ENCODE measurements at regions not wholly inside any gene's neighbourhood (a gene's known extent, or its start where the extent isn't known, plus 50 kb on each side); places are given as distances from the start of the nearest gene placed in this dataset.

- Histone ChIP-seq H3K9me3 (no peaks in the 10 kb centered on the region), H3K4me1 (peaks cover 0 to 21% (median 7%) of the 10 kb centered on the region in 4 donors), H3K27ac (no peak overlapping the region), H3K36me3 (no peaks in the 10 kb centered on the region), H3K27me3 (peaks cover 0 to 20% of the 10 kb centered on the region in 2 donors), H3K4me3 (no peak overlapping the region)
- no peak for DNase-seq (ENCODE audit: low spot score in 2 of 2)
- WGBS, 2 donors, result 79 to 84% methylated on average over 4 to 5 of the region's 5 CpGs
- TF ChIP-seq CTCF (IDR thresholded peaks at IDR 0.05), result no peak
- no peak for TF ChIP-seq EP300 (IDR thresholded peaks at IDR 0.05)
- TF ChIP-seq POLR2A (IDR thresholded peaks at IDR 0.05), result no peak
Observed at GRCh38 chr2:106580241-106580640, 93.1 kb downstream of the CD8B2 start.

GRCh38 chr2:106581328-106581727 is 94.2 kb downstream of the CD8B2 start:
- TF ChIP-seq CTCF (IDR thresholded peaks at IDR 0.05) (no peak), EP300 (IDR thresholded peaks at IDR 0.05) (no peak), POLR2A (IDR thresholded peaks at IDR 0.05) (no peak)
- Histone ChIP-seq H3K9me3 (no peaks in the 10 kb centered on the region), H3K27ac (no peak overlapping the region), H3K36me3 (no peaks in the 10 kb centered on the region), H3K4me3 (no peak overlapping the region), H3K27me3 (peaks cover 0 to 25% of the 10 kb centered on the region in 2 donors), H3K4me1 (peaks cover 0 to 12% (median 5%) of the 10 kb centered on the region in 4 donors)
- no peak for DNase-seq (ENCODE audit: low spot score in 2 of 2)
- WGBS, 2 donors, result 85 to 90% methylated on average over 7 of the region's 7 CpGs

GRCh38 chr2:106581755-106582147 is 94.6 kb downstream of the CD8B2 start:
- Histone ChIP-seq H3K9me3 (no peaks in the 10 kb centered on the region), H3K4me1 (peaks cover 0 to 10% (median 5%) of the 10 kb centered on the region in 4 donors), H3K36me3 (no peaks in the 10 kb centered on the region), H3K27me3 (peaks cover 0 to 25% of the 10 kb centered on the region in 2 donors), H3K27ac (no peak overlapping the region), H3K4me3 (peak overlapping the region in 2 of 4 donors; percentile 42 to 45)
- 37 to 42% methylated on average over 3 of the region's 3 CpGs for WGBS, 2 donors
- TF ChIP-seq CTCF (IDR thresholded peaks at IDR 0.05) (peak in 1 of 5 experiments; percentile 9), EP300 (IDR thresholded peaks at IDR 0.05) (no peak), POLR2A (IDR thresholded peaks at IDR 0.05) (no peak)
- DNase-seq (ENCODE audit: low spot score in 2 of 2), result no peak

GRCh38 chr2:106582148-106583143 is 95.3 kb downstream of the CD8B2 start:
- peak; percentile 59 to 84 (median 79) for TF ChIP-seq CTCF (IDR thresholded peaks at IDR 0.05)
- peak in 1 of 2 donors; percentile 27 for TF ChIP-seq EP300 (IDR thresholded peaks at IDR 0.05)
- TF ChIP-seq POLR2A (IDR thresholded peaks at IDR 0.05), result no peak
- Histone ChIP-seq H3K27me3 (peaks cover 0 to 25% of the 10 kb centered on the region in 2 donors), H3K36me3 (no peaks in the 10 kb centered on the region), H3K27ac (no peak overlapping the region), H3K4me3 (peak overlapping the region in 2 of 4 donors; percentile 42 to 45), H3K4me1 (peaks cover 0 to 8% (median 5%) of the 10 kb centered on the region in 4 donors), H3K9me3 (no peaks in the 10 kb centered on the region)
- 3 to 5% methylated on average over 25 to 29 of the region's 29 CpGs for WGBS, 2 donors
- peak; percentile 34 to 71 for DNase-seq (ENCODE audit: low spot score in 2 of 2)
